ENCODE measurements at regions not wholly inside any gene's neighbourhood (a gene's known extent, or its start where the extent isn't known, plus 50 kb on each side); places are given as distances from the start of the nearest gene placed in this dataset.

DNA sequence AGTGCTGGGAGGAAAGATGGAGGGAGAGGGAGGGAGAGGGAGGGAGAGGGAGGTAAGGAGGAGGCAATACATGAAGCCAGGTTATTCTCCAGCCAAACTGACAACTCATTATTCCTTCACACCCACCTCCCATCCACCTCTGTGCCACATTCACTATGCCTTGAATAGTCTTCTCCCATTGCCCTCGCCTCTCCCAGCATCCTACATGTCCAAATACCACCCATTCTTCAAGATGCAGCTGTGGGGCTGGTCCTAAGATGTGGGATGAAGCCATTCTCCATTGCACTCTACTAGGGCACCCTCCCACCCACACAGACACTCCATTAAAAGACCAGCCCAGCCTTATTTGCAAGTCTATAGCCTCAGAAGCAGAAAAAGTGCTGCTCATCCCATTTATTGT, 165.8 kb downstream of the RRAGC start:
- Mint-ChIP-seq H3K27ac (ENCODE audit: unreplicated experiment) (no peak overlapping the region), H3K36me3 (ENCODE audit: insufficient read depth, unreplicated experiment) (no peaks in the 10 kb centered on the region), H3K4me1 (ENCODE audit: low read depth, unreplicated experiment) (no peaks in the 10 kb centered on the region), H3K4me3 (ENCODE audit: low read depth, unreplicated experiment) (no peak overlapping the region), H3K27me3 (ENCODE audit: unreplicated experiment) (peaks cover 65% of the 10 kb centered on the region), H3K9me3 (ENCODE audit: low read depth, unreplicated experiment) (no peaks in the 10 kb centered on the region)
- DNase-seq = no peak
- intact Hi-C loops (cut with micrococcal nuclease; ENCODE audit: unreplicated experiment) = no loop called here
- BruUV-seq (replicated peaks) = no TSS peak
- CTCF ChIA-PET = no interaction called here
- TF ChIP-seq, protein P1, sequence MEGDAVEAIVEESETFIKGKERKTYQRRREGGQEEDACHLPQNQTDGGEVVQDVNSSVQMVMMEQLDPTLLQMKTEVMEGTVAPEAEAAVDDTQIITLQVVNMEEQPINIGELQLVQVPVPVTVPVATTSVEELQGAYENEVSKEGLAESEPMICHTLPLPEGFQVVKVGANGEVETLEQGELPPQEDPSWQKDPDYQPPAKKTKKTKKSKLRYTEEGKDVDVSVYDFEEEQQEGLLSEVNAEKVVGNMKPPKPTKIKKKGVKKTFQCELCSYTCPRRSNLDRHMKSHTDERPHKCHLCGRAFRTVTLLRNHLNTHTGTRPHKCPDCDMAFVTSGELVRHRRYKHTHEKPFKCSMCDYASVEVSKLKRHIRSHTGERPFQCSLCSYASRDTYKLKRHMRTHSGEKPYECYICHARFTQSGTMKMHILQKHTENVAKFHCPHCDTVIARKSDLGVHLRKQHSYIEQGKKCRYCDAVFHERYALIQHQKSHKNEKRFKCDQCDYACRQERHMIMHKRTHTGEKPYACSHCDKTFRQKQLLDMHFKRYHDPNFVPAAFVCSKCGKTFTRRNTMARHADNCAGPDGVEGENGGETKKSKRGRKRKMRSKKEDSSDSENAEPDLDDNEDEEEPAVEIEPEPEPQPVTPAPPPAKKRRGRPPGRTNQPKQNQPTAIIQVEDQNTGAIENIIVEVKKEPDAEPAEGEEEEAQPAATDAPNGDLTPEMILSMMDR (IDR thresholded peaks at IDR 0.05; ENCODE audit: unreplicated experiment) = no peak

DNA sequence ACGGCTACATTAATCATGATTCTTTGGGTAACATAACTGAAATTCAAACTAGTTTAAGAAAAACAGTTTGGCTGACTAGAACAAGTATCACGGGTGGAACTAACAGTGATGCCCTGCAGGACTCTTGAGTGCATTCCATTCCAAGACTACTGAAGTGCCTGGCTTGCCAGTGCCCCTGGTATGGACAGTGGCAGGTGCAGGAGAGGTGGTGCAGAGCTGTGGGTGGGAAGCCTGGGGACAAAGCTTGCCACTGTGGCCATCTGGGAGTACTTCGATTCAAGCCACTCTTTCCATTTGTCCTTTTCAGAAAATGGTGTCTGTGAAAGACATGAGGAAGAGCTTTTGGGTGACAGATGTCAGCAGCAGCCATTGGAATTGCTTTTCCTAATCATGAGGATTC, 166.5 kb downstream of the RRAGC start:
- peaks cover 63% of the 10 kb centered on the region for H3K27me3 Mint-ChIP-seq (ENCODE audit: unreplicated experiment)
- no peaks in the 10 kb centered on the region for H3K9me3 Mint-ChIP-seq (ENCODE audit: low read depth, unreplicated experiment)
- H3K4me1 Mint-ChIP-seq (ENCODE audit: low read depth, unreplicated experiment) = no peaks in the 10 kb centered on the region
- no peak for DNase-seq
- CTCF ChIA-PET = no interaction called here
- intact Hi-C loops (cut with micrococcal nuclease; ENCODE audit: unreplicated experiment) = no loop called here
- H3K4me3 Mint-ChIP-seq (ENCODE audit: low read depth, unreplicated experiment) = no peak overlapping the region
- no peak overlapping the region for H3K27ac Mint-ChIP-seq (ENCODE audit: unreplicated experiment)
- H3K36me3 Mint-ChIP-seq (ENCODE audit: insufficient read depth, unreplicated experiment) = no peaks in the 10 kb centered on the region
- TF ChIP-seq, protein P1 (IDR thresholded peaks at IDR 0.05; ENCODE audit: unreplicated experiment) = no peak
- BruUV-seq (replicated peaks) = no TSS peak

DNA sequence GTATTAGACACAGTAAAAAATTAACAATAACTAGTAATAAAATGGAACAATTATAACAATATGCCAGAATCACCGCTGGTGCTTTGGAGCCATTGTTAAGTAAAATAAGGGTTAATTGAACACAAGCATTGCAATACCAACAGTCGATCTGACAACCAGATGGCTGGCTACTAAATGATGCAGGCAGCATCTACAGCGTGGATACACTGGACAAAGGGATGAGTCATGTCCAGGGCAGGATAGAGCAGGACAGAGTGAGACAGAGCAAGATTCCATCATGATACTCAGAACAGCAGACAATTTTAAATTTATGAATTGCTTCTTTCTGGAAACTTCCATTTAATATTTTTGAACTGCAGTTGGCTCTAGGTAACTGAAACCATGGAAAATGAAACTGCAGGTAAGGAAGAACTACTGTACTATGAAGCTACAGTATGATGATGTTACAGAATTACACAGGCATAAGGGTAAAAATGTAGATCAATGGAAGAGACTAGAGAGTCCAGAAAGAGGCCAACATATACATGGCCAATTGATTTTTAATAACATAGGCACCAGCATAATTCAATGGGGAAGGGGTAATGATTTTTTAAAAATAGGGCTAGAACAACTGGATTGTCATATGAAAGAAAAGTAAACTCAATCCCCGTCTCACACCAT, 168.7 kb downstream of the RRAGC start:
- CTCF ChIA-PET = no interaction called here
- Mint-ChIP-seq H3K9me3 (ENCODE audit: low read depth, unreplicated experiment) (no peaks in the 10 kb centered on the region), H3K27ac (ENCODE audit: unreplicated experiment) (no peak overlapping the region), H3K27me3 (ENCODE audit: unreplicated experiment) (peaks cover 72% of the 10 kb centered on the region), H3K36me3 (ENCODE audit: insufficient read depth, unreplicated experiment) (no peaks in the 10 kb centered on the region), H3K4me3 (ENCODE audit: low read depth, unreplicated experiment) (no peak overlapping the region), H3K4me1 (ENCODE audit: low read depth, unreplicated experiment) (no peaks in the 10 kb centered on the region)
- intact Hi-C loops (cut with micrococcal nuclease; ENCODE audit: unreplicated experiment) = no loop called here
- BruUV-seq (replicated peaks) = no TSS peak
- TF ChIP-seq, protein P1 (IDR thresholded peaks at IDR 0.05; ENCODE audit: unreplicated experiment) = no peak
- no peak for DNase-seq

DNA sequence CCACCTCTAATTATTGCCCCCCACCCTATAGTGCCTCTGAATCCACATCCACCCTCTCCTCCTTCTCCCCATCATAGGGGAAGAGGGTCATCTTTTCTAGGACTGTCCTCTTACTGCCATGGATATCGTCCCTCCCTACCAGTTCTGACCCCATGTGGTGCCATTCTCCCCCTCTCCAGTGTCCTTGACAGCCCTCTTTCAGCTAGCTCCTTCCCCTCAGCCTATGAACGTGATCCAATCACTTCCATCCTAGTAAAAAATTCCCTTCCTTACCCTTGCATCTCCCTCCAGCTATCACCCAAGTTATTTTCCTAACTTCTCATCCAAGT, 172.7 kb downstream of the RRAGC start:
- DNase-seq = no peak
- Mint-ChIP-seq H3K27ac (ENCODE audit: unreplicated experiment) (no peak overlapping the region), H3K4me1 (ENCODE audit: low read depth, unreplicated experiment) (no peaks in the 10 kb centered on the region), H3K27me3 (ENCODE audit: unreplicated experiment) (peaks cover 48% of the 10 kb centered on the region), H3K4me3 (ENCODE audit: low read depth, unreplicated experiment) (no peak overlapping the region), H3K9me3 (ENCODE audit: low read depth, unreplicated experiment) (no peaks in the 10 kb centered on the region), H3K36me3 (ENCODE audit: insufficient read depth, unreplicated experiment) (no peaks in the 10 kb centered on the region)
- intact Hi-C loops (cut with micrococcal nuclease; ENCODE audit: unreplicated experiment) = no loop called here
- BruUV-seq (replicated peaks) = no TSS peak
- TF ChIP-seq, protein P1 (IDR thresholded peaks at IDR 0.05; ENCODE audit: unreplicated experiment) = no peak
- CTCF ChIA-PET = no interaction called here

Measured in Calu3 (cell line).